Fibroblast of the conjunctiva (primary cell): ENCODE measurements at regions not wholly inside any gene's neighbourhood (a gene's known extent, or its start where the extent isn't known, plus 50 kb on each side); places are given as distances from the start of the nearest gene placed in this dataset.
A peak's percentile ranks its signal among the peaks of the same experiment; 100 is the strongest.
"Not testable (repeated sequence)": the region's sequence is repeated elsewhere in the genome, so short reads cannot be mapped to it uniquely, and the experiment has no call there.

Source experiments
- DNase-seq: peaks from one replicate; pipeline ENCODE4 v3.0.0-alpha.2; 2010; ENCODE audit warnings: low read depth

GRCh38 chr14:95597784-95598211 lies 62.9 kb downstream of the GLRX5 start:
- DNase-seq, result no peak

GRCh38 chr14:95601650-95602049 lies 66.8 kb downstream of the GLRX5 start:
- DNase-seq, result no peak

- no peak for DNase-seq
Measured at GRCh38 chr14:95603415-95603814, 68.6 kb downstream of the GLRX5 start.

GRCh38 chr14:95606266-95606665 lies 71.4 kb downstream of the GLRX5 start:
- DNase-seq, result no peak

- no peak for DNase-seq
Measured at GRCh38 chr14:95608637-95609235, 73.9 kb downstream of the GLRX5 start.

GRCh38 chr14:95609398-95609990 lies 74.6 kb downstream of the GLRX5 start:
- DNase-seq, result peak; percentile 9

GRCh38 chr14:95611293-95611880 lies 74.8 kb upstream of the TCL1B start:
- no peak for DNase-seq

- DNase-seq, result no peak
Measured at GRCh38 chr14:95614349-95614748, 71.9 kb upstream of the TCL1B start.

- DNase-seq, result no peak
Measured at GRCh38 chr14:95616745-95617144, 69.5 kb upstream of the TCL1B start.

GRCh38 chr14:95619785-95620417 lies 66.3 kb upstream of the TCL1B start:
- DNase-seq, result no peak

GRCh38 chr14:95620659-95621059 lies 65.6 kb upstream of the TCL1B start:
- no peak for DNase-seq

GRCh38 chr14:95623195-95623594 lies 63.0 kb upstream of the TCL1B start:
- DNase-seq, result no peak

GRCh38 chr14:95625710-95626109 lies 60.5 kb upstream of the TCL1B start:
- not testable (repeated sequence) for DNase-seq

GRCh38 chr14:95635051-95635450 lies 51.2 kb upstream of the TCL1B start:
- DNase-seq, result no peak
